HepG2 (cell line): ENCODE measurements at regions not wholly inside any gene's neighbourhood (a gene's known extent, or its start where the extent isn't known, plus 50 kb on each side); places are given as distances from the start of the nearest gene placed in this dataset.

Experiments used
- ATAC-seq: fragments of 200-7000 bp; cut with Tn5 transposase; 3 replicates; pipeline ENCODE4 v1.9.1; 2020; ENCODE audit warnings: mild to moderate bottlenecking, moderate library complexity
- BruUV-seq: library from RNA; stranded (reverse); fragments of 400-500 nt; replicated peaks from 2 replicates; lab custom pipeline; 2021; lab: Mats Ljungman, UMichigan
- CTCF ChIA-PET: fragments of 300-600 bp; formaldehyde crosslinking; extraction: SDS; loops from one replicate; lab custom pipeline; 2021; ENCODE audit warnings: low total read pairs, inconsistent platforms, low intra/inter-chr PET ratio; lab: Yijun Ruan, JAX
- POLR2A ChIA-PET: fragments of 350-600 bp; sonication (Branson Sonifier 250); formaldehyde crosslinking; loops from one replicate; lab custom pipeline; 2020; ENCODE audit warnings: antibody characterized with exemption, inconsistent platforms; lab: Yijun Ruan, JAX
- DNase-seq: peaks from one replicate; pipeline ENCODE4 v3.0.0-alpha.2; 2015; ENCODE audit warnings: low spot score
- FAIRE-seq: peaks from 3 replicates; lab custom pipeline; 2011; peaks lifted over from hg19 to GRCh38; lab: Jason Lieb, UNC
- H2AFZ ChIP-seq: one replicate; pipeline ENCODE4 v1.6.1; 2011; ENCODE audit warnings: low read length, inconsistent platforms
- H3K27ac ChIP-seq: fragments of 300-600 bp; 3 replicates; pipeline ENCODE4 v1.8.0; 2011; ENCODE audit warnings: mixed run types, mild to moderate bottlenecking, mixed read lengths, low read length, inconsistent platforms; ENCODE audit not compliant: insufficient read depth; ENCODE audit errors: extremely low read length
- H3K27me3 ChIP-seq, 2 experiments: fragments of 200-600 bp in 1 of 2; 2 replicates in 1 of 2; 3 replicates in 1 of 2; pipeline versions ENCODE4 v1.6.0 to v1.8.0; 2011; ENCODE audit warnings: low read length in 2 of 2, mild to moderate bottlenecking in 2 of 2, moderate library complexity in 2 of 2, inconsistent platforms in 1 of 2; ENCODE audit not compliant: insufficient read depth in 2 of 2, control insufficient read depth in 1 of 2
- H3K36me3 ChIP-seq, 2 experiments: fragments of 200-600 bp in 1 of 2; replicated peaks in 1 of 2; 2 replicates in 1 of 2; 3 replicates in 1 of 2; pipeline versions ENCODE4 v1.5.1 to v1.8.0; 2011; ENCODE audit warnings: low read length in 2 of 2, inconsistent platforms in 1 of 2; ENCODE audit not compliant: insufficient read depth in 2 of 2, control insufficient read depth in 1 of 2
- H3K4me1 ChIP-seq: 2 replicates; pipeline ENCODE4 v1.5.1; 2012; ENCODE audit warnings: low read length, inconsistent platforms; ENCODE audit not compliant: insufficient read depth
- H3K4me2 ChIP-seq: 2 replicates; pipeline ENCODE4 v1.6.0; 2011; ENCODE audit warnings: low read depth, low read length, inconsistent platforms
- H3K4me3 ChIP-seq, 3 experiments: fragments of 200-600 bp in 1 of 3; sonication (generic), shearing (Covaris generic) in 1 of 3; replicated peaks in 1 of 3; 2 replicates each; pipeline ENCODE4 v1.5.1; 2011 to 2016; ENCODE audit warnings: low read length in 3 of 3, inconsistent platforms in 2 of 3, low read depth in 2 of 3, mild to moderate bottlenecking in 2 of 3, control low read depth in 1 of 3, mixed read lengths in 1 of 3; ENCODE audit not compliant: insufficient read depth in 1 of 3
- H3K79me2 ChIP-seq: one replicate; pipeline ENCODE4 v1.6.1; 2011; ENCODE audit warnings: low read length, inconsistent platforms; ENCODE audit not compliant: insufficient read depth
- H3K9ac ChIP-seq: 2 replicates; pipeline ENCODE4 v1.6.0; 2011; ENCODE audit warnings: mild to moderate bottlenecking, low read depth, low read length, inconsistent platforms; ENCODE audit not compliant: insufficient read depth
- H3K9me3 ChIP-seq: 2 replicates; pipeline ENCODE4 v1.5.1; 2012; ENCODE audit warnings: mild to moderate bottlenecking, low read length
- H4K20me1 ChIP-seq: 2 replicates; pipeline ENCODE4 v1.6.0; 2011; ENCODE audit warnings: inconsistent platforms, mild to moderate bottlenecking, low read length, moderate library complexity; ENCODE audit not compliant: insufficient read depth
- ATF7 ChIP-seq, 2 experiments: fragments of 450-650 bp in 1 of 2; sonication (generic) in 1 of 2; formaldehyde crosslinking in 1 of 2; IDR thresholded peaks; 2 replicates each; pipeline versions ENCODE4 v1.4.0 to v1.6.1; 2016 to 2020; ENCODE audit warnings: antibody characterized with exemption in 1 of 2, mild to moderate bottlenecking in 1 of 2, missing genetic modification reagents in 1 of 2
- BRCA1 ChIP-seq: sonication (generic); formaldehyde crosslinking; IDR thresholded peaks from 2 replicates; pipeline ENCODE4 v1.4.0; 2020; ENCODE audit warnings: missing genetic modification reagents
- CBX1 ChIP-seq: IDR thresholded peaks from one replicate; pipeline ENCODE4 v1.6.1; 2016; ENCODE audit warnings: antibody characterized with exemption, low read depth
- CREB1 ChIP-seq, 2 experiments: fragments of 450-650 bp in 1 of 2; IDR thresholded peaks; 2 replicates each; pipeline ENCODE4 v1.6.1; 2016 to 2017; ENCODE audit warnings: control low read depth in 1 of 2, mild to moderate bottlenecking in 1 of 2, missing compliant biosample characterization in 1 of 2, missing genetic modification characterization in 1 of 2
- GATAD2A ChIP-seq: IDR thresholded peaks from 2 replicates; pipeline ENCODE4 v1.6.1; 2016
- KLF13 ChIP-seq: sonication (generic); formaldehyde crosslinking; IDR thresholded peaks from 2 replicates; pipeline ENCODE4 v1.4.0; 2020; ENCODE audit warnings: mild to moderate bottlenecking, missing genetic modification reagents
- MEIS2 ChIP-seq: sonication (generic); formaldehyde crosslinking; IDR thresholded peaks from 2 replicates; pipeline ENCODE4 v1.9.0; 2021; ENCODE audit warnings: mild to moderate bottlenecking, missing genetic modification reagents
- MIER3 ChIP-seq: IDR thresholded peaks from 2 replicates; pipeline ENCODE4 v1.6.1; 2016; ENCODE audit warnings: missing compliant biosample characterization, borderline replicate concordance
- MTF1 ChIP-seq: sonication (generic); formaldehyde crosslinking; IDR thresholded peaks from 2 replicates; pipeline ENCODE4 v1.5.0; 2020; ENCODE audit warnings: missing genetic modification reagents
- REPIN1 ChIP-seq: sonication (generic); formaldehyde crosslinking; IDR thresholded peaks from 2 replicates; pipeline ENCODE4 v1.8.0; 2022; ENCODE audit warnings: missing genetic modification reagents, low read depth, mild to moderate bottlenecking, borderline replicate concordance
- SYNCRIP ChIP-seq: fragments of 200-400 bp; formaldehyde crosslinking; IDR thresholded peaks from 2 replicates; pipeline ENCODE4 v1.6.1; 2018; ENCODE audit warnings: mild to moderate bottlenecking, low read depth, low read length; ENCODE audit not compliant: insufficient read depth
- TBL1XR1 ChIP-seq: fragments of 150-350 bp; IDR thresholded peaks from 2 replicates; pipeline ENCODE4 v1.6.1; 2014; ENCODE audit warnings: borderline replicate concordance, low read length; ENCODE audit not compliant: partially characterized antibody
- ZBTB39 ChIP-seq: sonication (generic); formaldehyde crosslinking; IDR thresholded peaks from 2 replicates; pipeline ENCODE4 v1.5.0; 2020; ENCODE audit warnings: missing genetic modification reagents
- ZC3H13 ChIP-seq: sonication (generic); formaldehyde crosslinking; IDR thresholded peaks from 2 replicates; pipeline ENCODE4 v1.8.1; 2023; ENCODE audit warnings: mild to moderate bottlenecking, missing genetic modification reagents, moderate library complexity
- ZFP90 ChIP-seq: sonication (generic); formaldehyde crosslinking; IDR thresholded peaks from 2 replicates; pipeline ENCODE4 v1.8.0; 2022; ENCODE audit warnings: missing genetic modification reagents, mild to moderate bottlenecking, inconsistent platforms, borderline replicate concordance
- ZNF776 ChIP-seq: sonication (generic); formaldehyde crosslinking; IDR thresholded peaks from 2 replicates; pipeline ENCODE4 v1.4.0; 2020; ENCODE audit warnings: mild to moderate bottlenecking, missing genetic modification reagents
- WGBS: methylation state at CpG from one replicate; pipeline ENCODE4 v1.1.6; 2017; ENCODE audit warnings: low lambda C conversion rate; 5-methylcytosine and 5-hydroxymethylcytosine counted together
- in situ Hi-C: cut with HindIII; loops from 2 replicates; pipeline ENCODE4 v1.10.0; 2017; ENCODE audit warnings: low pct_unique_long_range_greater_than_20kb; ENCODE audit not compliant: extremely low pct_ligation_motif_present
- intact Hi-C: fragments of 100-400 bp; cut with micrococcal nuclease; formaldehyde crosslinking; loops from one replicate; pipeline ENCODE4 v1.10.0; 2022; ENCODE audit not compliant: unreplicated experiment

- no peak for TF ChIP-seq ZC3H13 (CRISPR knock-in tag)
Measured at GRCh38 chr1:60809204-60809980, 273.0 kb upstream of the NFIA start (continued).

DNA sequence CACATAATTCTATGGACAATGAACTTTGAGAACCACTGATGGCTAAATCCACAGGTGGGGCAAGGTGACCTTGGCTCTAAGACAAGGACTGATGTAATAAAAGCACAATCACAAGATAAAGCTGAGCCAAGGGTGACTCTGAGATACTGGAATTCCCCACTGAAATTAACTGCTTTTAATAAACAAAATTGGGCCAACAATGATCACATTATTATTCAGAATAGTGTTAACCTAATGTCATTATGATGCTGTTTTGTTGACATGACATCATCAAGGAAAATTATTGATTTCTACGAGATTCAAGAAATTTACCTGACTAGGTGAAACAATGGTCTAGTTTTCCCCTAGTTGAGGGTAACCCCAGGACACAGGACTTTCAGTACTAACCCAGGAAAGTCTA is 273.7 kb upstream of the NFIA start:
- Histone ChIP-seq H3K9me3 (no peaks in the 10 kb centered on the region), H3K4me1 (no peaks in the 10 kb centered on the region), H4K20me1 (no peaks in the 10 kb centered on the region), H3K4me2 (no peak overlapping the region), H3K9ac (no peak overlapping the region), H2AFZ (no peak overlapping the region), H3K27me3 (no peaks in the 10 kb centered on the region), H3K36me3 (no peaks in the 10 kb centered on the region), H3K79me2 (no peaks in the 10 kb centered on the region), H3K27ac (no peak overlapping the region), H3K4me3 (no peak overlapping the region)
- 0% methylated on average over 1 of the region's 1 CpG for WGBS
- TF ChIP-seq CREB1 (IDR thresholded peaks at IDR 0.05), result peak; percentile 50
- no peak for TF ChIP-seq CREB1 (CRISPR knock-in tag; IDR thresholded peaks at IDR 0.05)
- TF ChIP-seq REPIN1, result no peak
- TF ChIP-seq ATF7 (IDR thresholded peaks at IDR 0.05), result peak; percentile 56
- TF ChIP-seq ATF7 (CRISPR knock-in tag; IDR thresholded peaks at IDR 0.05), result no peak
- no peak for DNase-seq
- intact Hi-C loops (no loop called here), in situ Hi-C loops (no loop called here)
- no peak for ATAC-seq
- CTCF ChIA-PET, result no interaction called here
- no TSS peak for BruUV-seq
- POLR2A ChIA-PET, result no interaction called here
- FAIRE-seq, result no peak

GRCh38 chr1:60802884-60803283 is 279.5 kb upstream of the NFIA start:
- peaks cover 0 to 3% of the 10 kb centered on the region in 2 experiments; a peak in 1 of 5 replicates for H3K27me3 ChIP-seq
- in situ Hi-C loops, result no loop called here
- no peak for ATAC-seq
- FAIRE-seq, result no peak
- ChIA-PET CTCF (no interaction called here), POLR2A (no interaction called here)
- intact Hi-C loops, result no loop called here
- no peak overlapping the region for H3K4me2 ChIP-seq
- no peaks in the 10 kb centered on the region for H3K4me1 ChIP-seq
- no peaks in the 10 kb centered on the region for H3K9me3 ChIP-seq
- no peak overlapping the region for H3K9ac ChIP-seq
- H3K27ac ChIP-seq, result no peak overlapping the region
- no TSS peak for BruUV-seq
- DNase-seq, result no peak
- H3K4me3 ChIP-seq, result no peak overlapping the region
- no peaks in the 10 kb centered on the region for H3K36me3 ChIP-seq
- H2AFZ ChIP-seq, result no peak overlapping the region
- no peaks in the 10 kb centered on the region for H3K79me2 ChIP-seq
- WGBS, result 72% methylated on average over 2 of the region's 2 CpGs
- H4K20me1 ChIP-seq, result no peaks in the 10 kb centered on the region
- TF ChIP-seq ZNF776 (CRISPR knock-in tag), result no peak
- no peak for TF ChIP-seq MIER3 (CRISPR knock-in tag)
- no peak for TF ChIP-seq SYNCRIP
- TF ChIP-seq GATAD2A (CRISPR knock-in tag), result no peak
- TF ChIP-seq MTF1 (CRISPR knock-in tag), result no peak
- no peak for TF ChIP-seq CBX1
- TF ChIP-seq ZFP90, result no peak
- no peak for TF ChIP-seq MEIS2
- TF ChIP-seq TBL1XR1, result no peak
- TF ChIP-seq KLF13 (CRISPR knock-in tag), result no peak
- TF ChIP-seq BRCA1 (CRISPR knock-in tag), result no peak
- TF ChIP-seq ZBTB39 (CRISPR knock-in tag), result no peak
